A172 (cell line): ENCODE measurements at regions not wholly inside any gene's neighbourhood (a gene's known extent, or its start where the extent isn't known, plus 50 kb on each side); places are given as distances from the start of the nearest gene placed in this dataset.

ENCODE experiments used
- DNase-seq: peaks from one replicate; pipeline ENCODE4 v3.0.0-alpha.2; 2015; ENCODE audit warnings: low spot score

GRCh38 chr3:193780397-193780796 lies 187.4 kb downstream of the OPA1 start:
- DNase-seq = no peak

- DNase-seq = peak; percentile 90
These were observed 187.9 kb downstream of the OPA1 start for GRCh38 chr3:193780810-193781478.

DNA sequence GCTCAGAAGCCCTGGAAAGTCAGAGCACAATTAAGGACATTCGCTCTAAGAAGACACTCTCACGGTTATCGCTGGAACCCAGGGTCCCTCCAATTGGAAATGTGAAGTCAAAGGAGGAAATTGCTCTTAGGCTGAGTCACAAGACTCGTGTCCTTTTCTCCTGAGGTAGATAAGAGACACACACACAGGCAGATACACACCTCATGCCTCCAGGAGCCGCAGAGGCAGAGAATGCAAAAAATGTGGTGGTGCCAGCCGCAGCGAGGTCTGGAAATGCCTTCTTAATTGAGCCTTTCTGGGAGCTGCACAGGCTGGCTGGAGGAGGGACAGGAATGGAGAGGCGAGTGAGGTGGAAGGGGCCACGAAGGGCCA lies 189.3 kb downstream of the OPA1 start:
- peak; percentile 95 for DNase-seq

GRCh38 chr3:193782747-193783146 lies 189.7 kb downstream of the OPA1 start:
- DNase-seq = no peak

DNA sequence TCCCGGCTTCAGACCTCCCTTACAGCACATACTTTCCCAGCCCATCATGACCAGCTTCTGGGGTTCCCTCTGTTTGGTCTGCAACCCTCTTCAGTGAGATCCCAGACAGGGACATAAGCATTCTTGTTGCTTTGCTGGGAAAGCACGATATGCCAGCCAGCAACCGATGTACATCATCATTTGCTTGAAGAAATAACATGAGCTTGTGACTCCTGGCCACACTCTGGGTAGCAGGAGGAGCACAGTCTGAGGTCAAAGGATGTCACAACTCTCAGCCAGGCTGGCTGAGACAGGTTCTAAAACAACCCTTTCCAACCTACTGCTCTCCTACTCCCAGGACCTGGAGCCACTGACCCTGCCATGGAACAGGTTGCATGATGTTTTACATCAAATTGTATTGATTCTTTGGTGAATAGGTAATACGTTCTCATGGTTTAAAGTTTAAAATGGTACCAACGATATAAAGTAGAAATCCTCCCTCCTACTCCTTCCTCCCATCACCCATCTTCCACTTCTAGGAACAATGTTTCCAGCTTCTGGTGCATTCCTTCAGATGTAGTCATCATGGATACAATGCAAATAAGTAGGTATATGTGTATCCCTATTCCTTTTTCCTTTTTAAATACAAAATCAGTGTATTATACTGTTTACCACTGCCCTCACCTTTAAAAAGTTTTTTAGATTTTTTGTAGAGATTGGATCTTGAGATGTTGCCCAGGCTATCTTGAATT lies 190.3 kb downstream of the OPA1 start:
- DNase-seq = peak; percentile 55

- no peak for DNase-seq
These were observed 191.8 kb downstream of the OPA1 start for GRCh38 chr3:193784822-193785221.

DNA sequence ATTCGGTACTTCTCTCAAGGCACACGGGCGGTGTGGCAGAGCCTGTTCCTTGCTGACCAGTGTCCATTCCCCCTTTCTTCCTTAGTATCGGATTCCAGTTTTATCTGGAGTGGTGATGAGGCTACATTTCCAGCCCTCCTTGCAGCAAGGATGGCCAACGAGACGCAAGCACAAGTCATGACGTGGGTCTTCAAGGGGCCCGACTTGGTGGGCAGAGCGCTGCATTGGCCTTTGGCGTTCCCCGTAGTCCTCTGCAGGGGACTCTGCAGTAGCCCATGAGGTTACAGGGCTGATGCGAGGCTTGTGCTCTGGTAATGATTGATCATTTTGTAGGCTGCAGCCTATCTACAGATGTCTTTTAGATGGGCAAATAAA lies 194.5 kb downstream of the OPA1 start:
- no peak for DNase-seq

DNA sequence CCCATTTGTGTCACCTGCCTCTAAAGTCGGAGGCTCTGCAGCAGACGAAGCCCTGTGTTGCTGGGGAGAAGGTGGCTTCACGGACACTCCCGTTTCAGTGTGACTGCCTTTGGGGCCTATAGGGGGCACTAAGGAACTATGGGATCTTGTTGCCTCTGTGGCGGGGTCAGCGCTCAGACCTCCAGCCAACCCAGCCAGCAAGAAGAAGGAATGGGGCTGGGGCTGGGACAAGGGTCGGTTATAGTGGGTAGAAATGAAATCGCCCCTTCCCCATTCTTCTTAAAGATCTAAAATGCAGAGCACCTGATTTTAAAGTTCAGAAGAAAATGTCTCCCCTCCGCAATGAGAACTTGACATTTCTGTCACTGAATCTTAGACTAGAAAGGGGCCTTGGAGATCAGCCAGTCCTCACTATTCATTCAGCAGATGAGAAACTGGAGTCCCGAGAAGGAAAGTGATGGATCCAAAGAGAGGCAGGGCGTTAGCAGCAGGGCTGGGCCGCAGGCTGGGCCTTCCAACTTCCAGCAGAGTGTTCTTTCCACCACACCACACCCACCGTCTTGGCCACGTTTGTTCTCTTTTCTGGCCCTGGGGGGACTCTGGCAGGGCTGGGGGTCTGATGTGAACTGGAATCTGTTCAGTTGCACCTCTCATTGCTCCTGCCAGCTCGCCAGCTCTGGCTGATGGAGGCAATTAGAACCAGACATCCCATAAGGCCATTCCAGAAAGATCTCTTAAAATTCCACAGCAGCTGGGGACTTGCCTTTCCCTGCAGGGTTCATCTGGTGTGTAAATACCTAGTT lies 195.4 kb downstream of the OPA1 start:
- peak; percentile 48 for DNase-seq

DNA sequence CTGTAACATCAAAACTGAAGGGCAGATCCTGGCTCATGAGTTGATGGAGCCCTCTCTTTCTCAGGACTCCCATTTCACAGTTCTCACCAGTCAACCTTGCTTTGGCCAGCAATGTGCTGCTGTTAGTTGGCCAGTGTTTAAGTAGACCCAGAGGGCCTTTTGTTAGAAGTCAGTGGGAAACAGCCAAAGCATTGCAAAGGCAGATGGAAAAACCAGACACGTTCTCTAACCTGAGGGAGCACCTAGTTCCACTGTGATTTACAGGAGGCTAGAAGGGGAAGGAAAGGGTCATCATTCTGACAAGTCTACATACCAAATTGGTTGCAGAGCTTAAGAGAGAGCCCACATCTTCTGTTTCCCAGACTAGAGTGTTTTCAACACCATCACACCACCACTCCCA lies 196.4 kb downstream of the OPA1 start:
- DNase-seq = no peak

- DNase-seq = no peak
These were observed 197.3 kb downstream of the OPA1 start for GRCh38 chr3:193790086-193790990.

- DNase-seq = no peak
These were observed 198.3 kb downstream of the OPA1 start for GRCh38 chr3:193791041-193792032.

- no peak for DNase-seq
These were observed 200.1 kb downstream of the OPA1 start for GRCh38 chr3:193793123-193793522.

- DNase-seq = no peak
These were observed 201.2 kb downstream of the OPA1 start for GRCh38 chr3:193794002-193794881.

GRCh38 chr3:193795062-193795690 lies 202.2 kb downstream of the OPA1 start:
- no peak for DNase-seq

- DNase-seq = no peak
These were observed 203.1 kb downstream of the OPA1 start for GRCh38 chr3:193796089-193796488.

DNA sequence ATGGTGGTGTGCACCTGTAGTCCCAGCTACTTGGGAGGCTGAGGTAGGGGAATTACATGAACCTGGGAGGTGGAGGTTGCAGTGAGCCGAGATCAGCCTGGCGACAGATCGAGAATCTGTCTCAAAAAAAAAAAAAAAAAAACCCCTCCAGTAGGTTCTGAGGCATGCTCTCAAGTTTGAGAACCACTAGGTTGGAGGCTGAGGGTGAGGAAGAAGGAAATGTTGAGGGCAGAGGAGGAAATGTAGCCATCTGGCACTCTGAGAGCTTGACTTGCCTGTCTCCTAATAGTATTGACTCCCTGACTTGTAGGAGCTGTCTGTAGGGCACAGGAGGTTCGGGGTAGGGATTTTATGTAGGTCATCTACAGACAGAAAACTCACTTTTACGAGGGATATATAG lies 204.6 kb downstream of the OPA1 start:
- DNase-seq = no peak

DNA sequence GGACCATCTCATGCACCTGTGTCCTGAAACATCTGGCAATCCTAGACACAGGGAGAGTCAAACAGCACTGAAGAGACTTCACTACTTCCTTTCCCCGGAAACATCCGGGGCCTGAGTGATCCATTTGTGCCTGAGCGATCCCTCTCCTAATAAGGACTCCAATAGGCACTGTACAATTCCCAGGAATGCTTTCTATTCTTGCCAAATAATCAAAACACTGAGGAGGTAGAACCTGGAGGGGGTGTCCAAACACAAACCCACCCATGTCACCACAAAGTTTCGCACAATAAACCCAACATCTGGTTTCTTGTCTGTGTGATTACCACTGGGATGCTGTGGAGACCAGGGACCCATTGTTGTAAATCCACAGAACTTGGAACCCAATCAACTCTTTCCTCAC lies 205.0 kb downstream of the OPA1 start:
- no peak for DNase-seq

- DNase-seq = no peak
These were observed 207.4 kb downstream of the OPA1 start for GRCh38 chr3:193800138-193801043.
